MCF 10A (cell line): ENCODE measurements at regions not wholly inside any gene's neighbourhood (a gene's known extent, or its start where the extent isn't known, plus 50 kb on each side); places are given as distances from the start of the nearest gene placed in this dataset.

Source experiments
- BruUV-seq: library from RNA; stranded (reverse); fragments of 400-500 nt; replicated peaks from 2 replicates; lab custom pipeline; 2021; lab: Mats Ljungman, UMichigan
- CTCF ChIA-PET: fragments of 300-600 bp; sonication (Branson Sonifier 250); formaldehyde crosslinking; extraction: SDS; loops from one replicate; lab custom pipeline; 2021; ENCODE audit warnings: antibody characterized with exemption, inconsistent platforms; lab: Yijun Ruan, JAX
- POLR2A ChIA-PET: fragments of 300-600, 350-650 bp; sonication (Branson Sonifier 250); formaldehyde crosslinking; extraction: SDS; loops from one replicate; lab custom pipeline; 2020; ENCODE audit warnings: antibody characterized with exemption, inconsistent platforms; lab: Yijun Ruan, JAX
- DNase-seq: peaks from one replicate; pipeline ENCODE4 v3.0.0-alpha.2; 2018; ENCODE audit not compliant: unreplicated experiment
- H3K27ac Mint-ChIP-seq: one replicate; pipeline ENCODE4 v1.8.0; 2022; ENCODE audit warnings: mild to moderate bottlenecking, low read depth, mixed read lengths; ENCODE audit not compliant: unreplicated experiment
- H3K27me3 Mint-ChIP-seq: one replicate; pipeline ENCODE4 v1.8.0; 2022; ENCODE audit warnings: mixed read lengths; ENCODE audit not compliant: insufficient read depth, unreplicated experiment
- H3K36me3 Mint-ChIP-seq: one replicate; pipeline ENCODE4 v1.8.0; 2022; ENCODE audit warnings: mild to moderate bottlenecking, moderate library complexity, mixed read lengths; ENCODE audit not compliant: insufficient read depth, unreplicated experiment
- H3K4me1 Mint-ChIP-seq: one replicate; pipeline ENCODE4 v1.8.0; 2022; ENCODE audit warnings: mixed read lengths; ENCODE audit not compliant: insufficient read depth, unreplicated experiment
- H3K4me3 Mint-ChIP-seq: one replicate; pipeline ENCODE4 v1.8.0; 2022; ENCODE audit warnings: mild to moderate bottlenecking, moderate library complexity, mixed read lengths; ENCODE audit not compliant: unreplicated experiment
- H3K9me3 Mint-ChIP-seq: one replicate; pipeline ENCODE4 v1.8.0; 2022; ENCODE audit warnings: mixed read lengths; ENCODE audit not compliant: unreplicated experiment
- CTCF ChIP-seq: fragments of 200-600 bp; IDR thresholded peaks from one replicate; pipeline ENCODE4 v1.8.0; 2022; ENCODE audit warnings: antibody characterized with exemption, mild to moderate bottlenecking; ENCODE audit not compliant: unreplicated experiment
- intact Hi-C: fragments of 100-400 bp; cut with micrococcal nuclease; formaldehyde crosslinking; loops from 2 replicates; pipeline ENCODE4 v1.14.1; 2022

- BruUV-seq = no TSS peak
- CTCF ChIA-PET = interaction anchor here (0.6 kb wide), 1 partner anchor 61 kb away, joined by 5 read pairs; no protein-coding TSS in a partner anchor
- H3K4me1 Mint-ChIP-seq = no peaks in the 10 kb centered on the region
- no peak overlapping the region for H3K27ac Mint-ChIP-seq
- intact Hi-C loops = no loop called here
- TF ChIP-seq CTCF = no peak
- no peak overlapping the region for H3K4me3 Mint-ChIP-seq
- POLR2A ChIA-PET = interaction anchor here (0.7 kb wide), 1 partner anchor 24 kb away, joined by 3 read pairs; no protein-coding TSS in a partner anchor
- H3K27me3 Mint-ChIP-seq = peaks cover 20% of the 10 kb centered on the region
- no peaks in the 10 kb centered on the region for H3K9me3 Mint-ChIP-seq
- no peaks in the 10 kb centered on the region for H3K36me3 Mint-ChIP-seq
- no peak for DNase-seq
Measured at GRCh38 chr17:15009087-15009486, 256.0 kb downstream of the PMP22 start.

- no peak for DNase-seq
- POLR2A ChIA-PET = no interaction called here
- no peak overlapping the region for H3K4me3 Mint-ChIP-seq
- TF ChIP-seq CTCF = no peak
- no peaks in the 10 kb centered on the region for H3K4me1 Mint-ChIP-seq
- H3K27ac Mint-ChIP-seq = no peak overlapping the region
- CTCF ChIA-PET = no interaction called here
- H3K36me3 Mint-ChIP-seq = no peaks in the 10 kb centered on the region
- H3K9me3 Mint-ChIP-seq = no peaks in the 10 kb centered on the region
- no TSS peak for BruUV-seq
- intact Hi-C loops = no loop called here
- H3K27me3 Mint-ChIP-seq = peaks cover 20% of the 10 kb centered on the region
Measured at GRCh38 chr17:15007147-15007553, 258.0 kb downstream of the PMP22 start.

GRCh38 chr17:15006421-15007128, 258.6 kb downstream of the PMP22 start:
- H3K27ac Mint-ChIP-seq = no peak overlapping the region
- TF ChIP-seq CTCF = no peak
- intact Hi-C loops = no loop called here
- H3K27me3 Mint-ChIP-seq = peaks cover 20% of the 10 kb centered on the region
- no peaks in the 10 kb centered on the region for H3K36me3 Mint-ChIP-seq
- CTCF ChIA-PET = interaction anchor here (0.6 kb wide), 1 partner anchor 201 kb away, joined by 6 read pairs; no protein-coding TSS in a partner anchor
- no peaks in the 10 kb centered on the region for H3K4me1 Mint-ChIP-seq
- no peak overlapping the region for H3K4me3 Mint-ChIP-seq
- BruUV-seq = no TSS peak
- DNase-seq = no peak
- POLR2A ChIA-PET = no interaction called here
- no peaks in the 10 kb centered on the region for H3K9me3 Mint-ChIP-seq

- POLR2A ChIA-PET = no interaction called here
- DNase-seq = no peak
Measured at GRCh38 chr17:15000661-15001060, 264.5 kb downstream of the PMP22 start.

More at GRCh38 chr17:15000661-15001060, 264.5 kb downstream of the PMP22 start:
- intact Hi-C loops = no loop called here
- BruUV-seq = no TSS peak
- Mint-ChIP-seq H3K27me3 (no peaks in the 10 kb centered on the region), H3K9me3 (no peaks in the 10 kb centered on the region), H3K36me3 (no peaks in the 10 kb centered on the region), H3K4me3 (no peak overlapping the region), H3K27ac (no peak overlapping the region), H3K4me1 (no peaks in the 10 kb centered on the region)
- CTCF ChIA-PET = no interaction called here
- no peak for TF ChIP-seq CTCF
